IPS-20b (cell line): ENCODE measurements at regions not wholly inside any gene's neighbourhood (a gene's known extent, or its start where the extent isn't known, plus 50 kb on each side); places are given as distances from the start of the nearest gene placed in this dataset.

ENCODE experiments used
- H3K27ac ChIP-seq: one replicate; pipeline ENCODE4 v1.5.1; 2013; ENCODE audit warnings: low read length
- H3K27me3 ChIP-seq: 2 replicates; pipeline ENCODE4 v1.6.1; 2013; ENCODE audit warnings: mild to moderate bottlenecking, low read length, inconsistent platforms; ENCODE audit not compliant: insufficient read depth
- H3K36me3 ChIP-seq: 2 replicates; pipeline ENCODE4 v1.6.1; 2013; ENCODE audit warnings: low read depth, mild to moderate bottlenecking, inconsistent platforms, low read length, moderate library complexity; ENCODE audit not compliant: insufficient read depth
- H3K4me1 ChIP-seq: 2 replicates; pipeline ENCODE4 v1.6.1; 2013; ENCODE audit warnings: mild to moderate bottlenecking, control low read depth, inconsistent platforms, low read length, moderate library complexity; ENCODE audit not compliant: insufficient read depth
- H3K4me3 ChIP-seq: 2 replicates; pipeline ENCODE4 v1.5.1; 2013; ENCODE audit warnings: mild to moderate bottlenecking, low read length, inconsistent platforms
- H3K9ac ChIP-seq: 2 replicates; pipeline ENCODE4 v1.6.1; 2013; ENCODE audit warnings: low read depth, mild to moderate bottlenecking, inconsistent platforms, low read length, moderate library complexity
- H3K9me3 ChIP-seq: 2 replicates; pipeline ENCODE4 v1.6.1; 2013; ENCODE audit warnings: mild to moderate bottlenecking, low read depth, low read length, inconsistent platforms; ENCODE audit not compliant: insufficient read depth

DNA sequence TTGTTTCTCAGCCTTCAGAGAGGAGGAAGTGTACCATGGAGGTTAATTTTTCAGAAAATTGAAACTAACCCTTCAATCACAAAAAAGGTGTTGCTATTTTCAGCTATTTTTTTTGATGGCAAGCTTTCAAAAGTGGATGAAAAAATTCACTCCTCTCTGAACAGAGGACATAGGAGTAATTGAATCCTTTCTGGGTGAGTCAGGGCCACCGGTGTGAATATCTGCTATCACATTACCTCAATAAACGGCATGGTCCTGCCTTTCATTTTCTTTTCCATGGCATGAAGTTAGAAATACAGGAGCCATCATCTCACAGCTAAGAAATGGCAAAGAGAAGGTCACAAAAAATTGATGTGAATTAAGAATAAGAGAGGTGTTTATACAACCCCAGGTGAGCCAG lies 90.2 kb upstream of the CCDC112 start:
- no peaks in the 10 kb centered on the region for H3K4me1 ChIP-seq
- no peak overlapping the region for H3K27ac ChIP-seq
- no peak overlapping the region for H3K4me3 ChIP-seq
- no peaks in the 10 kb centered on the region for H3K36me3 ChIP-seq
- H3K27me3 ChIP-seq: no peaks in the 10 kb centered on the region
- no peak overlapping the region for H3K9ac ChIP-seq
- H3K9me3 ChIP-seq: no peaks in the 10 kb centered on the region

DNA sequence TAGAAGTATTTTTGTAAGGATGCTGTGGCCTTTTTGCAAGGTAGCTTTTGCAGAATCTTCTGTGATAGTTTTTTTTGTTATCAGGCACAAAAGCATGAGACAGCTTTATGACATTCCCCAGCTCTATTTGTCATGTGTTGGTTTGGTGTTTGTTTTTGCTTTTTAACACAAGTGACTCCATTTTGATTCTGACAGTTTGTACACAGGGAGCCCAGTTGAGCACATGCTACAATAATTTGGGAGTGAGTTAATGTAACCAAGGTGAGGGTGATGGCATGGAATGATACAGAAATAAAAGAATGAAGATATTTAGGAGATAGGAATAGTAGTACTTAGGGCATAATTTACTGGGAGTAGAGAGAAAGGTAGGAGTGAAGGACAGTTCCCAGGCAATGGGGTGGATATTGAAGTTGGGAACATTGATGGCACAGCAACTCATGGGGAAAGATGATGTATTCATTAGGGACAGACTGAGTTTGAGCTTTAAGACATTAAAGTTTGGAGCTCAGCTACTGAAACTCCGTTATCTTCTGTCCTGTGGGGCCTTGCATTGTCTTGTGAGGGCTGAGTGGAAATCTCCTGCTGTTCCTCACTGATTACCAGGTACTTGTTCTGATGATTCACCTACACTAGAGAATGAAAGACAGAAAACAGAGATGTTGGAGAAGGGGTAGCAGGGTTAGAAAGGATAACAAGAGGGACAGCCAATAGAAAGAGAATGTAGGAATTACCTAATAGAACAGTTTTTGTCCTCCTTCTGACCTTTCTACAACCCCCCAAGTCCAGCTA lies 88.3 kb upstream of the CCDC112 start:
- no peak overlapping the region for H3K27ac ChIP-seq
- H3K4me3 ChIP-seq: no peak overlapping the region
- H3K4me1 ChIP-seq: no peaks in the 10 kb centered on the region
- H3K36me3 ChIP-seq: no peaks in the 10 kb centered on the region
- no peaks in the 10 kb centered on the region for H3K27me3 ChIP-seq
- H3K9me3 ChIP-seq: no peaks in the 10 kb centered on the region
- no peak overlapping the region for H3K9ac ChIP-seq

DNA sequence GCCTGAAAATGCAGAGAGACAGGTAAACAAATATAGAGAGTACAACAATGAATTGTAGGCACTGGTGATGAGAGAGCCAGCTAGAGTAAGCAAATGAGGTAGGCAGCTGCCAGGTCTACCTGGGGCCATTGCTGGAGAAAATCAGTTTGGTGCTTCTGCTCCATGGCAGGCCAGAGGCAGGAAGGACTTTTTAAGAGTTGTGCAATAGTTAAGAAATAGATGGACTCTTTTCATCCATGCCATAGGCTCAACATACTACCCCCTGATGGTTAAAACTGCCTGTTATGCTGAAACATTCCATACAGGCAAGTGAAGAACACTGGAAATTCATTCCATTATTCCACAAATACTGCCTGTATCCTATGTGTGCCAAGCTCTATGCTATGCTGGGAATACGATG lies 86.5 kb upstream of the CCDC112 start:
- H3K4me1 ChIP-seq: no peaks in the 10 kb centered on the region
- no peaks in the 10 kb centered on the region for H3K36me3 ChIP-seq
- no peak overlapping the region for H3K4me3 ChIP-seq
- no peak overlapping the region for H3K27ac ChIP-seq
- no peaks in the 10 kb centered on the region for H3K9me3 ChIP-seq
- no peaks in the 10 kb centered on the region for H3K27me3 ChIP-seq
- H3K9ac ChIP-seq: no peak overlapping the region

DNA sequence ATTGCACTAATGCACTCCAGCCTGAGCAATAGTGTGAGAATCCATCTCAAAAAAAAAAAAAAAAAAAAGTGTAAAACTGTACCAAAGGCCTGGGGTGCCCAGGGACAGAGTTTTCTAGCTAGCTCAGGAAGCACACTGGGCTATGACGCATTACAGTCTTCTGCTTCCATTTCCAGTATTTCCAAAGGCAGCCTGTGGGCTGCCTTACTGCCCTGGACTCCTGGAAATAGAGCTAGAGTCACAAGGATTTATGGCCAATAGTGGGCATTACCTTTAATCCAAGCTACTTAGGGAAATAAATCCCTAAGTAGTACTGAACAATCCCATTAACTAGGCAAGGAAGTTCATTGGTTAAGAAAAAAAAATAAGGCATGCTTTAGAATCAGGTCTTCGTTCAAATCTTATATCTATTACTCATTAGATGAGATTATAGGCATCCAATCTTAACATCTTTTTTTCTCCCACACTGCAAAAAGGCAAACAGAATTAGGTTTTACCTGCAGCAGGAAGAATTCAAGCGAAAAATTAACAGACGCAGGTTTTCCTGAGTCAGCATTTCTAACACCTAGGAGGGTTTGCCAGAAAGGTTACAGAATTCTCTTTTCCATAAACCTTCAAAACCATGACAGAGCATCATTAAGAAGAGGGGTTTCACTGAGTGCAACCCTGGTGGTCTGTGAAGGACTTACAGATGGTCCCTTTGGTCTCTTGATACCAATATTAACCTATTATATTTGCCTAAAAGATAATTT lies 85.6 kb upstream of the CCDC112 start:
- Histone ChIP-seq H3K4me1 (no peaks in the 10 kb centered on the region), H3K36me3 (no peaks in the 10 kb centered on the region), H3K4me3 (no peak overlapping the region), H3K27me3 (no peaks in the 10 kb centered on the region), H3K27ac (no peak overlapping the region), H3K9ac (no peak overlapping the region), H3K9me3 (no peaks in the 10 kb centered on the region)

DNA sequence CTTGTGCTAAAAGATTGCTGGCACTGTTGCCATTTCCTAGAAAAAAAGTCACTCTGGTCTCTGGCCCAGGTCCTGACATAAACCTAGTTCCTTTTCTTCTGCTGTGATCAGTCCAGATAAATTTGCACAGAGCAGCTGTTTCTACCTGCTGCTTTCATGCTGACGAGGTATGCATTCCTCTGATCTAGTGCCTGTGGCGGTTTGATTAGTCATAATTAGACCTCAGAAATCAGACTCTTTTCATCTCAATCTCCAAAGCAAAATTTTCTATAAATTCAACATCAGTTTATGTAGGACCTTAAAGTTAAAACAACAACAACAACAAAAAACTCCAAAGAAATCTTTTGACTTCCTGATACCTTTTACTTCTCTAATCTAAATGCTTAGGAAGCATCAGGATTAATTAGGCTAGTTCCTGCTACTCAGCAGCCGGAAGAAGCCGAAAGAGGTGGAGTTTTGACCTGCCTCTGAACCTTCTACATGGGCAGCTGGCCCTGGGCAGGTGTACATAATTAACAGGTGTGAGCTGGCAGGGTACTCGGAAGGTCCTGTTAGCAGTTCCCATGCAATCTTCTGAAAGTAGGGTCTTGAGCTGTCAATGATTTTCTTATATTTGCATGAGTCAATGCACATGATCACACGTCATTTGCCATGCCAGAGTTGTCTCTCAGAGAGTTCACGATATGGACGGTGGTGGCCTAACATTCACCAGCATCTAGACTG lies 83.3 kb upstream of the CCDC112 start:
- Histone ChIP-seq H3K27ac (no peak overlapping the region), H3K4me1 (no peaks in the 10 kb centered on the region), H3K27me3 (no peaks in the 10 kb centered on the region), H3K36me3 (no peaks in the 10 kb centered on the region), H3K9me3 (no peaks in the 10 kb centered on the region), H3K9ac (no peak overlapping the region), H3K4me3 (no peak overlapping the region)

DNA sequence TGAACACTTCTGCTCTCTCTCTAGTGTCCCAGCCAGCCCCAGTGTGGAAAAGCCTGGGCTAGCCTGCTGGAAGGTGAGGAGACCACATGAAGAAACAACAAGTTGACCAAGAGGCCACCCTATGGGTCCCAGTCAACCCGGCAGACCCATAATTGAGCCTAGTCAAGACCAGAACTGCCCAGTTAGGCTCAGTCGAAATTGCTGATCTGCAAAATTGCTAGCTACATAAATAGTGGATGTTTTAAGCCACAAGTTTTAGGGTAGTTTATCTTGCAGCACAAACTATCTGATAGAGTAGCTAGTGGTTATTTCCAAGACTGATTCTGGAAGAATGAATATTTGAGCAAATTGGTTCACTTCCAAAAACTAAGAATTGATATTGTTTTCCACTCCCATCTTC lies 82.3 kb upstream of the CCDC112 start:
- Histone ChIP-seq H3K4me1 (no peaks in the 10 kb centered on the region), H3K4me3 (no peak overlapping the region), H3K27ac (no peak overlapping the region), H3K9ac (no peak overlapping the region), H3K36me3 (no peaks in the 10 kb centered on the region), H3K9me3 (no peaks in the 10 kb centered on the region), H3K27me3 (no peaks in the 10 kb centered on the region)

DNA sequence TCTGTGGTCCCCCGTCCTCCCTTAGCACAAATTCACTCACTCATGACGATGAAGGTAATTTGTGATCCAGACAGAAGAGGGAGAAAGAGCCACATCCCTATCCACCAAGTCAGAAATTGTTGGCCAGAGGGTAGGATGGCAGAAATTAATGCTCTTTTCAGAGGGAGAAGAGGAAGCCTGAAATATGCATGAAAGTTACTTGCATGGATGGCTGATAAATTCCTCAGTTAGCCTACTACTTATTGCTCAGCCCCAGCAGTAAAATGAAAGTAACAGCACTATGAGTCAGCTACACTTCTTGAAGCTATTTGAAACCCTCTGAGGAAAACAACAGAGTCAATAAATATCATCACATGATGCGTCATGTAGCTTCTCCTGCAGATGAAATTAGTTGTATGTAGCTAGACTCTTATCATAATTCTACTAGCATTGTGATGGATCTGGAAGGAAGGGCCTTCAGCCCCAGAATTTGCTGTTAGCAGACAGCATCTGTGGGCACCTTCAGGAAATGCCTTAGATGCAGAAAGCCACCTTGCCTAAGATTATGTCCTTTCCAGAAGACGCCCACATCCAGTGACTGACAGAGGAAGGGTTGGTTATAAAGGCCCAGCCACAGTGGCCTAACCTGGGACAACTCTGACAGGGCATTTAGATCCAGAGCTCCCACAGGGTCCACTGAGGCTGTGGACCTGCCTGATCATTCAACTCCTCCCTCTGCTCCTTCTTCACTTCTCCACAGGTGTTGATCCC lies 81.2 kb upstream of the CCDC112 start:
- no peaks in the 10 kb centered on the region for H3K4me1 ChIP-seq
- H3K27ac ChIP-seq: no peak overlapping the region
- no peaks in the 10 kb centered on the region for H3K36me3 ChIP-seq
- H3K27me3 ChIP-seq: no peaks in the 10 kb centered on the region
- H3K4me3 ChIP-seq: no peak overlapping the region
- no peak overlapping the region for H3K9ac ChIP-seq
- no peaks in the 10 kb centered on the region for H3K9me3 ChIP-seq

DNA sequence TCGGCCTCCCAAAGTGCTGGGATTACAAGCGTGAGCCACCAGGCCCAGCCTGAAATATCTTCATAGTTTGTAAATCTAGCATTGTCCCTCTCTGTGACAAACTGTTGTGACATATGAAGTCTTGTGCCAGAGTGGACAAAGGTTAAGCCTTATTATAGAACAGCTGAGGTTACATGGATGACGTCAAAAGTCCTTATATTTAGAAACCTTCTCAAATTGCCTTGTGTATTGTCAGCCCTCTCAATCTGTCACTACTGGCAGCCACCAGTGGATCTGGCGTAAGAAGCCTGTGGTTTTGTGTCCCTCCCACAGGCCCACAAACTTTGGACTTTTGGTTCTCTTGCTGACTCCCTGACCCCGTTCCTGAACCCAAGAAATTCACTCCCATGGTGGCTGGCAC lies 79.4 kb upstream of the CCDC112 start:
- Histone ChIP-seq H3K4me3 (no peak overlapping the region), H3K36me3 (no peaks in the 10 kb centered on the region), H3K27me3 (no peaks in the 10 kb centered on the region), H3K27ac (no peak overlapping the region), H3K4me1 (peaks cover 4% of the 10 kb centered on the region; the same call in 1 of the 2 replicates), H3K9ac (no peak overlapping the region), H3K9me3 (no peaks in the 10 kb centered on the region)

DNA sequence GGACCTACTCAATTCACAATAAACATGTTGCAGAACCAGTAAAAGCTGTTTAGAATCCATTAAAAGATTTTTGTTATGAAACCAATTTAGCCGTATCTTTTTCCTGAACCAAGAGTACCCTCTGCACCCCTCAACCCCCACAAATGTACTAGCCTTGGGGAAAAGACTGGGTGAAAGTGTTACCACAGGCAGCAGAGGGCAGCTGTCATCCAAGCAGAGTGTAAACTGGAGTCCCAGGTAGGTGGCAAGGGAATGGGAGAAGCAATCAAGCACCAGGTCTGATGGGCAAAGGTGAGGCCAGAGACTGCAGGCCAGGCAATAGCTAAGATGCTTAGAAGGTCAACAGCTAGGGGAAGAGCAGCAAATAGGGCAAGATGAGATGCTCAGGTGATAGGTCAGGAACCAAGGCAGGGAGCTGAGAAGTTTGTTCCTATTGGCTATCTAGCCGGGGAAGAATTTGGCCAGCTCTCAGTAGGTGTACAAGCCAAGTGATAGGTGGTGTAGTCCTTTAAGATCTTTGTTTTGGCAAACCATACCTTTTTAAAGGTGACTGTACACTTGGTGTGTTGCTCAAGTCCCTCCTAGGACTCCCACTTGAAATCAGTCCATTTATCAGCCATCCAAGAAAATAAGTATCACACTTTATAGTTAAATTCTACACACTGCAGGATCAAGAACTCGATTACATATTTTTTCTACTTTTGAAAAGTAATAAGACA lies 77.8 kb upstream of the CCDC112 start:
- Histone ChIP-seq H3K27ac (no peak overlapping the region), H3K36me3 (no peaks in the 10 kb centered on the region), H3K9ac (no peak overlapping the region), H3K27me3 (no peaks in the 10 kb centered on the region), H3K4me1 (peaks cover 18% of the 10 kb centered on the region), H3K4me3 (no peak overlapping the region), H3K9me3 (no peaks in the 10 kb centered on the region)

DNA sequence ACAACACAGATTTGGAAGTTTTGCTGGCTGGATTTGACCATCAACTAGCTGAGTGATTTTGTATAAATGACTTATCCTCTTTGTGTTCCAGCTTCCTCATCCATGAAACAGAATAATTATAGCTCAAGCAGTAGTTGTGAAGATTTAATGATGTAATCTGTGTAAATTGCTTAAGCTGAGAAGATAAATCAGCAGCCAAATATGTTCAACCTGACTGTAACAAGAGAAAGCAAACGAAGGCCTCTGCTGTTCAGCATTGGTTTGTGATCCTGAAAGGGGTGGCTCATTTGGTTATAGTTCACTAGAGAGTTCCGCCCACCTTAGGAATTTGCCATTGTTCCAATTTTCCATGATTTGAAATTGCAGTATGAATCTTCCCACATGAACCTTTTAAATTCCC lies 75.7 kb upstream of the CCDC112 start:
- no peaks in the 10 kb centered on the region for H3K36me3 ChIP-seq
- no peaks in the 10 kb centered on the region for H3K27me3 ChIP-seq
- no peak overlapping the region for H3K9ac ChIP-seq
- H3K9me3 ChIP-seq: no peaks in the 10 kb centered on the region
- peaks cover 22% of the 10 kb centered on the region for H3K4me1 ChIP-seq
- no peak overlapping the region for H3K27ac ChIP-seq
- H3K4me3 ChIP-seq: no peak overlapping the region
